RWPE1 (cell line): ENCODE measurements at regions not wholly inside any gene's neighbourhood (a gene's known extent, or its start where the extent isn't known, plus 50 kb on each side); places are given as distances from the start of the nearest gene placed in this dataset.

Experiments
- CTCF ChIA-PET: fragments of 350-600 bp; sonication (Branson Sonifier 250); formaldehyde crosslinking; extraction: SDS; loops from one replicate; lab custom pipeline; 2021; lab: Yijun Ruan, JAX
- POLR2A ChIA-PET: fragments of 400-600 bp; formaldehyde crosslinking; extraction: SDS; loops from one replicate; lab custom pipeline; 2020; ENCODE audit warnings: antibody characterized with exemption; ENCODE audit not compliant: low non-redundant PET; lab: Yijun Ruan, JAX
- DNase-seq: peaks from one replicate; pipeline ENCODE4 v3.0.0; 2012; ENCODE audit warnings: low spot score
- H3K27ac ChIP-seq: fragments of 450-650 bp; 2 replicates; pipeline ENCODE4 v1.5.1; 2017
- TF ChIP-seq, protein P1 (sequence below): fragments of 450-650 bp; conservative IDR thresholded peaks from 2 replicates; pipeline ENCODE4 v1.5.1; 2017; ENCODE audit warnings: low read depth, mild to moderate bottlenecking

DNA sequence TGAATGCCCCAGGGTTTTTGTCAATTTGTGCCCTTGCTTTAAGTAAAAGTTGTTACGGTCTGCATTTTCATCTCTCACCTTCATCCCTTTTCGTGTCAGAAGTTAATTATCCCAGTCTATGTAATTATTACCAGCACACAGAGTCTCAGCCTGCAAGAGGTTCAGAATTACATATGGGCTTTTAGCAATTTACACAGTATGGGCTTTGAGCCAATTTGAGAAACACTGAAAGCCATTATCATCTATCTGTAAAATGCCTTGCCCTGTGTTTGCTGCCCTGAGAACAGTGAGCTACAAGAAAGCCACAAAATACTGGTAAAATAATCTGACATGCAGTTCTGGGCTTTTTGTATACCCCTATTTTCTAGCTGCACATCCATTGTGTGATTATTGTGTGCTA, 125.6 kb upstream of the STEAP4 start:
- TF ChIP-seq, protein P1, sequence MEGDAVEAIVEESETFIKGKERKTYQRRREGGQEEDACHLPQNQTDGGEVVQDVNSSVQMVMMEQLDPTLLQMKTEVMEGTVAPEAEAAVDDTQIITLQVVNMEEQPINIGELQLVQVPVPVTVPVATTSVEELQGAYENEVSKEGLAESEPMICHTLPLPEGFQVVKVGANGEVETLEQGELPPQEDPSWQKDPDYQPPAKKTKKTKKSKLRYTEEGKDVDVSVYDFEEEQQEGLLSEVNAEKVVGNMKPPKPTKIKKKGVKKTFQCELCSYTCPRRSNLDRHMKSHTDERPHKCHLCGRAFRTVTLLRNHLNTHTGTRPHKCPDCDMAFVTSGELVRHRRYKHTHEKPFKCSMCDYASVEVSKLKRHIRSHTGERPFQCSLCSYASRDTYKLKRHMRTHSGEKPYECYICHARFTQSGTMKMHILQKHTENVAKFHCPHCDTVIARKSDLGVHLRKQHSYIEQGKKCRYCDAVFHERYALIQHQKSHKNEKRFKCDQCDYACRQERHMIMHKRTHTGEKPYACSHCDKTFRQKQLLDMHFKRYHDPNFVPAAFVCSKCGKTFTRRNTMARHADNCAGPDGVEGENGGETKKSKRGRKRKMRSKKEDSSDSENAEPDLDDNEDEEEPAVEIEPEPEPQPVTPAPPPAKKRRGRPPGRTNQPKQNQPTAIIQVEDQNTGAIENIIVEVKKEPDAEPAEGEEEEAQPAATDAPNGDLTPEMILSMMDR: no peak
- POLR2A ChIA-PET: no interaction called here
- CTCF ChIA-PET: no interaction called here
- DNase-seq: no peak
- no peak overlapping the region for H3K27ac ChIP-seq

DNA sequence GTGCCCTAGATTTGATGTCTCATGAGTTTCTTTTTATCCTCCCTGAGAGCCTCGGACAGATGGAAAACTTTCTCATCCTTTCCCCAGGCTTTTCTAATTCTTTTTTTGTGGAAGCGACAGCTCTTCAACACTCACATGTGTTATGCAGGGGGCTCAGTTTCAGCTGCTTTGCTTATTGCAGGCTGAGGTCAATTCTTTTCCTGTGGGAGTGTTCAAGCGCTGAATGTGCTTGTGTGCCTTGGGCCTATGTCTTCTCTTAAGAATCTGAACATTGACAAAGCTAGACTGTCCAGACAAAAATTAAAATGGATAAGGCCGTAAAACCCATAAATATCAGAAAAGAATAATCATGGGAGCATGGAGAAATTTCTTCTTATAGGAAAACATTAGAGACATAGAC, 125.2 kb upstream of the STEAP4 start:
- DNase-seq: no peak
- H3K27ac ChIP-seq: no peak overlapping the region
- POLR2A ChIA-PET: no interaction called here
- CTCF ChIA-PET: no interaction called here
- TF ChIP-seq, protein P1: no peak

DNA sequence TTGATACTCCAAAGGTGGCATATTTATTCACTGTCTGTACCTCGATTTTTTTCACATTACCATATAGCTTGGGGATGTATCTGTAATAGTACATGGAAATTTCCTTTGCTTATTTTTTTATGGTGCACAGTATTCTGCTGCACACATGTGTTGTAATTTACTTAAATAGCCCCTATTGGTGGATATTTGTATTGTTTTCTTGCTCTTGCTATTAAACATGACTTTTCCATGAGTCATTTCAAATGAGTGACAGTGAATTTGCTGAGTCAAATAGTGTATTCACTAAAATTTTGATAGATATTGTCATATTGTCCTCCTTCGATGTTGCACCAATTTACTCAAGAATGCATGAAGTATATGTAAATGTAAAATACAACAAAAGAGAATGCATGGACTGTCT, 122.7 kb upstream of the STEAP4 start:
- peak; percentile 12 for DNase-seq
- ChIA-PET CTCF (interaction anchor here (0.5 kb wide), 1 partner anchor 838 kb away, joined by 3 read pairs; no protein-coding TSS in a partner anchor), POLR2A (no interaction called here)
- H3K27ac ChIP-seq: no peak overlapping the region
- TF ChIP-seq, protein P1: no peak

DNA sequence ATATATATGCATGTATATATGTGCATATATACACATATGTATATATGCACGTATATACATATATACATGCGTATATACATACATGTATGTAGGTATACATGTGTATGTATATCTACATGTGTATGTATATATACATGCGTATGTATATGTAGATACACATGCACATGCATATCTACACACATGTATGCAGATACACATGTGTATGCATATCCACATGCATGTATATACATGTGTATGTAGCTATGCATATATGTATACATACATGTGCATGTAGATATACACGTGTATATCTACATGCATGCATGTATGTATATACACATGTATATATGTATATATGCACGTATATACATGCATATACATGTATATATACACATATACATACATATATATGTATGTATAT, 95.8 kb upstream of the STEAP4 start:
- ChIA-PET POLR2A (no interaction called here), CTCF (no interaction called here)
- no peak for DNase-seq
- TF ChIP-seq, protein P1: no peak
- no peak overlapping the region for H3K27ac ChIP-seq

DNA sequence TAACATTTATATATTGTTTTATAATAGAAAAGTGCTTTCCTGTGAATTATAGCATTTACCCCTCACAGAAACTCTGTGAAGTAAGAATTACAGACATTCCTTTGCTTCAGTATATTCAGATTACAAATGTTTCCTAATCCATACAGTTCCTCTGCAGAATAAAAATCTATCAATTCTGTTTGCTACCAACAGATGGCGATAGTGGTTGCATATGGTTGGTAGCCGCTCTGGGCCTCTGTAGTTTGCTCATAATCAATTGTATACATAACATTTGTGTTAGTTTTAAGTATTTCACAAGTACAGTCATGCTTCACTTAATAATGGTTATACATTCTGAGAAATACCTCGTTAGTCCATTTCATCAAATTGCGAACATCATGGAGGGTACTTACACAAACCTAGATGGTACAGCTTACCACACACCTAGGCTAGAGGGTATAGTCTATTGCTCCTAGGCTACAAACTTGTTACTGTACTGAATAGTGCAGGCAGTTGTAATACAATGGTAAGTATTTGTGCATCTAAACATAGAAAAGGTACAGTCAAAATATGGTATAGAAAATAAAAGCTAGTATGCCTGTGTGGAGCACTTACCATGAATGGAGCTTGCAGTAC, 94.4 kb upstream of the STEAP4 start:
- DNase-seq: peak; percentile 3
- TF ChIP-seq, protein P1: peak; percentile 60
- ChIA-PET CTCF (interaction anchor here (0.8 kb wide), 2 partner anchors 18 to 158 kb away, joined by 3 read pairs; no protein-coding TSS in a partner anchor), POLR2A (no interaction called here)
- H3K27ac ChIP-seq: no peak overlapping the region

DNA sequence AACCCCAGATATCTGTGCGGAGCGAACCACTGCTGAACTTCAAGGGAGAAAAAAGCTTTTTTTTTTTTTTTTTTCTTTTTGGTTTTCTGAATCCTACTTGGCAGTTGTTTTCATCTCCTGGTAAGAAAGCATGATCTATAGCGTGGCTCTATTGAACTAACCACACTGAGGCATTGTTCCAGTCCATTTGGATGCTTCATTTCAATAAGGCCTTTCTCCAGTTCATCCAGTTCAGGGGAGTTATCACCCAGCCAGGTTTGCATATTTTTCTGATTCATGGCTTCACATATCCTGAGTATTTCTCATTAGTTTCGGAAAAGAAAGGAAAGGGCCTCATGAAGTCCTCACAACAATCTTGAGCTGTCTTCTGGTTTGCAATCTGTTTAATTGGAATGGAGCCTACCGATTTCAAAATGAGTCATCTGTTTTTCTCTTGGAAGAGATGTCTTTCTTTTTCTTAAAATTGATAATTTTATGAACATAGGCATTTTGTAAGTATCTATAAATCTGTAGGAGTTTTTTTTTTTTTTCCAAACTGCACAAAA, 93.1 kb upstream of the STEAP4 start:
- ChIA-PET POLR2A (no interaction called here), CTCF (no interaction called here)
- TF ChIP-seq, protein P1: no peak
- DNase-seq: no peak
- no peak overlapping the region for H3K27ac ChIP-seq
